Ecto neural progenitor cell (in vitro differentiated cells): ENCODE measurements at regions not wholly inside any gene's neighbourhood (a gene's known extent, or its start where the extent isn't known, plus 50 kb on each side); places are given as distances from the start of the nearest gene placed in this dataset.
"Not testable (repeated sequence)": the region's sequence is repeated elsewhere in the genome, so short reads cannot be mapped to it uniquely, and the experiment has no call there.

ENCODE experiments used
- DNase-seq: peaks from one replicate; pipeline ENCODE4 v3.0.0-alpha.2; 2018; ENCODE audit warnings: low spot score

DNA sequence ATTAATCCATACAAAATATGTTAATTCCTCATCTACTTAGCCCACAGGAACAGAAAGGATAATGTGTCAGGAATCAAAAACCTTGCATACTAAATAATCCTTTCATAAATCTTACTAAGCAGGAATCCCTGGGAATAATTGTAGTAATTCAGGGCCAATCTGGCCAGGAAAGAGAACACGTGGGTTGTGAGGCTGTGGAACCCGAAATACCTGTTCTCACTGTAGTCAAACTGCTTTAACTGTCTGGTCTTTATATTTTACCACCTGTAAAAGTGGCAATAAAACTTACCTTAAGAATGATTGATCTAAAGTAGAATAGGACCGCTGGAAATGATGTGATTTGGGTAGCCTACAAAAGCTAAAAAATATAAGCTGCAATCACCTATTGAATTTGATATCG, 1620.9 kb downstream of the STIM2 start:
- DNase-seq = no peak

DNA sequence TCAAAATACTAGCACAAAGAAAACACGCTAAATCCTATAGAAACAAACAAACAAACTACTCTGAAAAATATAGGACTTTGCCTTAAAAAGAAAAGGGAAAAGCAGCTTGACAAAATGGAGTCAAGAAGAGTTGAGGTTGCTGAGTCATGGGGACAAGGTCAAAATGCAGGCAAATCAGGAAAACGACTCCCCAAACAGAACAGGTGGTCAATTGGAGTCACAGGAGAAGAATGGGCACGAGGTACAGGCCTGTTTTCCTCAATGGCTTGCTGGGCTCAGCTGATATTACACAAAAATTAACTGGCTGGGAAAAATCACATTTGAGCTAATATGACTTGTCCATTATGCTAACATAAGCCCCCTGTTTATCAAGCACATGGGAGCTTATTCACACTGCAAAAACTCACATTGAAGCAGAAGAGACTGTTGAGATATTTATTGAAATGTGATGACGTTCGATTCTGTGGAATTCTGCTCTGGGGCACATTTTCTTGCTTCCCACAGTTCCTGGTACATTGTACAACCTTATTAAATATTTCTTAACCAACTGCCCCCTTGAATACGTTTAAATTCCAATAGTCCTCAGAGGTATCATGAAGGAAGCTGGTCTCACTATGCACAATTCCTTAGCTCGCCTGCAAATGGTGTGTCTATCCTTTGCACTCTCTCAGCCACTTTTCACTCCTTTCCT, 1622.1 kb downstream of the STIM2 start:
- no peak for DNase-seq

DNA sequence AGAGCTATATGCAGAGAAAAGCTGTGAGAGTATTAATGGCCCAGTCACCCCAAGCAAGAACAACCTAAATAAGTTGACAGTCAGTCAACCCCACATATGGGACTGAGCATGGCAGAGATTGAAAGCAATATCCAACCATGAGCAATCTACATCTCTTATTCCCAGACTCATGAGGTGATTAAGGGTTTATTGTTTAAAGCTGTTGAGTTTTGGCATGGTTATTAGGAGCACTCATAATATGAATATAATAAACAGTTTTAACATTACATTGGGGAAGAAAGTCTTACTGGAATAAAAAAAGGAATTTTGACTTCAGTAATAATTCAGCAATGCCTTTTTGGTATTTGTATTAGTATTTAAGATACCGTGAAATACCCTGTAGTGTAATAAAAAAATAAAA, 1627.4 kb downstream of the STIM2 start:
- no peak for DNase-seq

DNA sequence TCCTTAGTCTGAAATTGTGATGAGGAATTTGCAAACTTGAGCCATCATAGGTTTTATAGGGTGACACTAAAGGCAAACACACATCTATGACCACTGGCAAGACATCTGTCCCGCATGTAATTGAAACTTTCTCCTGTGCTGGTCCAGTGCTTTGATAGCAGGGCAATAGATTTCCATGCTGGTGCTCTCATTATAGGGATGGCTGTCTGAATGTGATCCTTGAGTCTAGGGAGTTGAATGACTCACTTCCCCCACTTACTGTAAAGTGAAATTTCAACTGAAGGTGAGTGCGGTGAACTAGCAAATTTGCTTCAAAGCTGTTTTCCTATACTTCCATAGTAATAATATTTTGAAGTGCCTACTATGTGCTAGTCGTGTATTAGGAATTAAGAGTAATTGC, 1630.0 kb downstream of the STIM2 start:
- DNase-seq = no peak

DNA sequence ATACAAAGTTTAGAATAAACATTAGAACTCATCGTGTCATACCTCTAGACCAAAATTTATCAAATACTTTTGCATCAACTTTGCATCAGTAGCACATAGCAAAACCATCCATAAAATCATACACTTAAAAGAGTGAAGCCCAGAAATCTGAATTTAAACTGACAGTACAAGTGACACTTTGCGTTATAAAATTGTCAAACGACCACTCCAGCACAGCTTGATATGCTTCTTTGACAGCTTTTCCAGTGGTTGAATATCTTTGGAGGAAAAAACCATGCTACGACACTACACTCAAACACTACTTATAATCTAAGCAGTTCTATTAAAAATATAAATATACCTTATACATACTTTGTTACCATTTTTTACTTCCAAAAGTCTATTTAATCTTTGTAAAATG, 1644.4 kb downstream of the STIM2 start:
- no peak for DNase-seq

DNA sequence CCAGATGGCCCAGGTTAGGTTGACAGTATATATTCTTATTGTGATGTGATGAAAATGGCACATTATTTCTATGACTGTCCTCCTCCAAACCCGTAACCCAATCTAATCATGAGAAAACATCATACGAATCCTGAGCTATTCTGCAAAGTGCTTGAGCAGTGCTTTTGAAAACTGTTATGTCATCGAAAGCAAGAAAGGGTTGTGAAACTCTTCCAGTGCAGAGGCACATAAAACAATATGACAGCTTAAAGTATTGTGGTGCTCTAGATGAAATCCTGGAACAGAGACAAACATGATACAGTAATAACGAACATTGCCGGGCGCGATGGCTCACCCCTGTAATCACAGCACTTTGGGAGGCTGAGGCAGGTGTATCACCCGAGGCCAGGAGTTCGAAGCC, 1648.0 kb downstream of the STIM2 start:
- DNase-seq = no peak

DNA sequence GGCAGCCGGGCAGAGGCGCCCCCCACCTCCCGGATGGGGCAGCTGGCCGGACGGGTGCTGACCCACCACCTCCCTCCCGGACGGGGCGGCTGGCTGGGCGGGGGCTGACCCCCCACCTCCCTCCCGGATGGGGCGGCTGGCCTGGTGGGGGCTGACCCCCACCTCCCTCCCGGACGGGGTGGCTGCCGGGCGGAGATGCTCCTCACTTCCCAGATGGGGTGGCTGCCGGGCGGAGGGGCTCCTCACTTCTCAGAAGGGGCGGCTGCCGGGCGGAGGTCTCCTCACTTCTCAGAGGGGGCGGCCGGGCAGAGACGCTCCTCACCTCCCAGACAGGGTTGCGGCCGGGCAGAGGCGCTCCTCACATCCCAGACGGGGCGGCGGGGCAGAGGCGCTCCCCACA, 1654.1 kb downstream of the STIM2 start:
- DNase-seq = not testable (repeated sequence)

DNA sequence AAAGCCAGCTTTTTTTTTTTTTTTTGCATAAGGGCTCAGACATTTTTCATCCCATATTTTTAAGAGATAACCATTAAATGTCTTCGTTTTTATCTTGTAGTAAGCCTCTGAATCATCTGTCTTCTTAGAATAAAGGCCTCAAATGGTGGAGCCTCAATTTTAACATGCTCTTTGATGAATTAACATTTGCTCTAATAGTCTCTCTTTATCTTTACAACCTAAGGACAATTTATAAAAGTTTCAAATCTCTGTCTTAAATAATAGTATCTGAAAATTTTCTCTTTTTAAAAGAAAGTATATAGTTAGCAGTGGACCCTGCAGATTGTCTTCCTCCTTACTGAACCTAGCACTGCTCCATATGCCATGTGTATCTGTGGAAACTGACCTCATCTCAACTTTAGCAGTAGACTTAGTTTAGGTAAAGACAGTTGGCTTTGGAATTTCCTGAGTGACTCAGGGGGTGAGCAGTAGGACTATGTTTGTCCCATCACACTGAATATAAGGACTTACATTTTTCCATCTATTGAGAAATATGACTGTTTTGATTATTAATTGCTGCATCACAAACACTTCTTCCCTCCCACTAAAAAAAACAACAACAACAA, 1658.0 kb downstream of the STIM2 start:
- no peak for DNase-seq

DNA sequence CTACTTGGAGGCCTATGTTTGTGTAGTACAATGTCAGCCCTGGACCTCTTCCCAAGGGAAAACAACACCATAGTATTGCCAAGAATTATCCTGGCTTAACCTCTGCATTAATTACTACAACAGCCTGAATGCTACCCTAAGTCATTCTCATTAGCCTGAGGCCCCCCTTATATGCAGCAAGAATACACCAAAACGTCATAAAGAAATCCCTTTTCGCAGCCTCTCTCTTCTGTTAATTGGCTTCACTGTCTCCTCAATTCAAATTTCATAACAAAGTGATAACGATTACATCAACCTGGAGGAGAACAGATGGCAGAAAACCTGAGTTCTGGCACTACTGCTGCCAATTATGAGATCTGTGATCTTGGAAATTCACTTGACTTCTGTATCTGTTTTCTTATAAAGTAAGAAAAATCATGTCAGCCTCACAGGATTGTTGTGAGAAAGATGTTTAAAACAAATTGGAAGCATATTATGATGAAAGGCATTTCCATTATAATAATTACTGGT, 1663.1 kb downstream of the STIM2 start:
- DNase-seq = no peak

DNA sequence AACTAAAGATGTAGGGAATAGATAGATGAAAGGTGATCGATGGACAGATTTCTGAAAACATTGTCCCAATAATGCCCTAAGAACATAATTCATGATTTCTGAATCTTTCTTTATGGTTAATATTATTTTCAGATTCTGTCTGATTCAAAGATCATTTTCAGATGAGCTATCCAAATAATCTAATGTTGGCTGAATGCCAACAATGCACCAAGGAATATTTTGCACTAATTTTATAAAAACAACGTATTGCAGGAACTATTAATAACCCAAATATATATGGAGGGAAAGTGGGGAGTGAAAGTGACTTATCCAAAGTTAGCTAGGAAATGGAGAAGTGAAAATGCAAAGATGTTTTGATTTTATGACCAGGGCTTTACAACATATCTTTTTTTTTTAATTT, 1675.5 kb downstream of the STIM2 start:
- no peak for DNase-seq

DNA sequence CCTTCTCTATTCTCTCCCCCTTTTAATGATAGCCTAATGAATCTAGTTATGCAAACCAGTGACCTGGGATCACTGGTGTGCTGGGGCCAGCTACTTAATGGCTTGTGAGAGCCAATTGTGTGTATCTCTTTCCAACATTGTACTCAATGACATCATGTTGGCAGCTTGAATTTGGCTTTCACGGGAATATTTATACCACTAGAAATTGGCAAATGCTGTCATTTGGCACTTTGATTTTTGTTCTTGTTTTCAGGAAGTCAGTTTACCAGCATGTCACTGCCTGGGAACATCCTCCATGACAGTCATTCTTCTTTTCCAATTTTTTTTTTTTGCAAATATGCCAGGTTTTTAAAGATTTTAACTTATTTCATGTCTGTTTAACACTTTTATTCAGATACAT, 1685.3 kb downstream of the STIM2 start:
- DNase-seq = no peak

DNA sequence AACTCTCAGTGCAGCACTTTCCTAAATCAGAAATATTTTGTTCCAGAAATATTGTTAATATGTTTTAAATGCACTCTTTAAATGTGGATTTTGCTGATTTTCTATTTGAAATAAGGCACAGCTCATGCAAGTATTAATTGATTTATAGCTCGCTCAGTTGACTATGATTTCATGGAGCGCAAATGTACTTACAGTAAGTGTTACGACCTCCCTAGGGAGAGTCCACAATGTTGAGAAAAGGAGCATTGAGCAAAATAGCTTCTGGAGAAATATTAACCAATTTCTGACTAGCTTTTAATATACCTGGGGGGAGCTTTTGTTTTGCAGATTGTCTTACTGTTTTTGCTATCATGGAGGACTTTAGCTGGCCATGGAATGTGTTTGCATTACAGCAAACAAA, 1687.5 kb downstream of the STIM2 start:
- no peak for DNase-seq

DNA sequence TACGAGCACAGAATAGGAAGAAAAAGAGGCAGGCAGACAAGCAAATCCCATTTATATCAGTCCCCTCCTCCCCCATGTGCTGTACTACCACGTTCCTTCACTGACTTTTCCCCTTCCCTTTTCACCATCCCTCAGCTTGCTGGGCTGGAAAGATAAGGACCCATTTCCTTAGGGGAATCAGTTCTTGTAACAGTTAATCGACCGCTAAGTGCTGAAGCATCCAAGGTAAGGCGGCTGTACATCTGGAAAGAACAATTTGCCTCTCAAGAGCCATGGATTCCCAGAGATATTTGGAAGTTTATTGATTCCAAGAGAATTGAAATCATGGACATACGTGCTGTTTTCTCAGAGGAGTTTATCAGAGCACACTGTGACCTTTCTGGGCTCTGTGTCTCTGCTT, 1688.0 kb downstream of the STIM2 start:
- DNase-seq = no peak

DNA sequence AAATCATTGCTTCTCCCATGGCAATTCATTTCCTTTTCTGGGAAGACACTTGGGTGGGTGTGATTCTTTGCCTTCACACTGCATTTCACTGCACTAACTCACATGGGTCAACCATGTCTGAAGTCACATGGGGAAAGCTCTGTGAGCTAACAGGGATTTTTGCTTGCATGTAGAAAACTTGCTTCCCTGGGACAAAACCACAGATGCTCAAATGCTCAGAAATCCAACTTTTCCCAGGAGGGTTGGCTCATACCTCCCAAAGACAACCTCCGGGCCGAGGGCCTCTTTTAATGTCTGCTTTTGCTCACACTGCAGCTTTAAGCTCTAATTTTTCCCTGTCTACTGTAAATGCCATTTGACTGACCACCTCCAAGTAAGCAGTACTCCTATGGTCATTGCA, 1695.2 kb downstream of the STIM2 start:
- DNase-seq = no peak

DNA sequence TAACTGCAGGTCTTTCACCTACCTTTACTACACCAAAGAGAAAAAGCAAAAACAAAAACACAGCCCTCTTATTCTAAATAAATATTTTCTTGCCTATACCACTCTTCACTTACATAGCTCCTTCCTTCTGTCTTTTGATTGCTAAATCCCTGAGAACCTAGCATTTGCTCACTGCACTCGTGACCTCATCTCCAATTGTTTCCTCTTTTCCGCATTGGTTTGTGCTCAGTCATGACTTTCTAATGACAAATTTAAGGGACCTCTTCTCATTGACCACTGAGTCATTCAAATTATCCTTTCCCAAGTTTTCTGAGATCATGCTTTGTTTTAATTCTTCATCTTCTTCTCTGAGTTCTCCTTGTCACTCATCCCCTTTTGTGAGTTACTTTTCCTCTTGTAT, 1697.1 kb downstream of the STIM2 start:
- no peak for DNase-seq

DNA sequence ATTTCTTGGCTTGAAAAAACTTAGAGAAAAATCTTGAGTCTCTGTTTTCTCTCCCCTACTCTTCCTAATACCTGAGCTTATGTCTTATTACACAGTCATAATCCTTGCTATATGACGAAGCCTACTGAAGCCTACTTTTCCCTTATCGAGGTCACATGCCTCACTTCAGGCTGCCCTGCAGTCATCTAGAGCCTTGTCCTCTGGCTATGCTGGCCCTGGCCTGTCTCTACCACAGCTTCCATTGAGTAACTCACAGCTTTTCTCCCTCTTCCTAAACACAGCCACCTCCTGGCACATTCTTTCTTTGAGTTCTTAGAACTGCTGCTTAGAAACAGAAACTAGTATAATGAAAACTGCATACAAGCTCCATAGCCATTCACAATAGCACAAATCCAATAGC, 1698.3 kb downstream of the STIM2 start:
- DNase-seq = no peak

DNA sequence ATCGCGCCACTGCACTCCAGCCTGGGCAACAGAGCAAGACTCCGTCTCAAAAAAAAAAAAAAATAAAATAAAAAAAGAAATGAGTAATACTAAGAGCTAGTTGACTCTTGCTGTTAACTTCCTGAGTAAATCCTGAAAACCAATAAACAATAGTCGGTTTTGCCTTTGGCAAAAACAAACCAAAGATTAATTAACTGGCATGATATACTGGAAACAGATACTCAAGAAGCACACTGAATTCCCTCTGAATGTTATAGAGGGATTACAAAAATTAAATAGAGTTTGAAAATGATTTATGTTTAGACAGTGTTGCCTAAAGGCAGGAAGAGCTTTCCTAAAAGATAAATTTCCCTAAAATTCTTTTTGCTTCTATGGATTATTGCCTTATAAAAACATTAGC, 1702.3 kb downstream of the STIM2 start:
- DNase-seq = no peak

DNA sequence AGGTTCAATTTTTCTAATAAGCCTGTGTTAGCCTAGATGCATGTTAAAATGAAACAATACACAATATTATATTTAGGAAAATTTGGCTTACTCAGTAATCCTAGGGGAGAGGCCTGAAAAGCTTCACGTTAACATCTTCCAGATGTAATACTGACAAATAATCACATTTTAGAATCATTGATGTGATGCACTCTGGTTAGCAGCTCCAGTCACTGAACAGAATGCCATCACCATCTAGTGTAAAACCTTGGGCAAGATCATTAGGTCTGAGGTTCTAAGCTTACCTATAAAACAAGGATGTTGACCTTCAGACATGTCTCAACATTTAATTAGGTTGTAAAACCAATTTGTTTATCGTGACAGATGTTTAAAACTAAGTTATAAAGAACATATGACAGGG, 1704.8 kb downstream of the STIM2 start:
- no peak for DNase-seq

DNA sequence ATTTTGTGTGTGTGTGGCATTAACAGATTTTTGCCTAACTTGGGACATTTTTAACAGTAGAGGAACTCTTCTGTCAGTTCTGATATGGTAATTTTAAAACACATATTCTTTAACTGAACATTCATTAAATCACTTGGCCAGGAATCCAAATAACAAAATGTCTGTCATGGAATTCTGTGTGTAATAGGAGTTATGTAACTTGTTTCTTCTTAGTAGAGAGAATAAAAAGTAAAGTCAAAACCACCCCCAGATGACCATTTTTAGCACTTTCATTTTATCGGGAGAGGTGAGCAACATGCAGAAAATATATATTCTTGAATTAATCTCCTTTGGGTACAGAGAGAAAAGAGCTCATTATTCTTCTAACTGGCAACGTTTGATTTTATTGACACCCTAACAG, 1740.3 kb downstream of the STIM2 start:
- DNase-seq = no peak

DNA sequence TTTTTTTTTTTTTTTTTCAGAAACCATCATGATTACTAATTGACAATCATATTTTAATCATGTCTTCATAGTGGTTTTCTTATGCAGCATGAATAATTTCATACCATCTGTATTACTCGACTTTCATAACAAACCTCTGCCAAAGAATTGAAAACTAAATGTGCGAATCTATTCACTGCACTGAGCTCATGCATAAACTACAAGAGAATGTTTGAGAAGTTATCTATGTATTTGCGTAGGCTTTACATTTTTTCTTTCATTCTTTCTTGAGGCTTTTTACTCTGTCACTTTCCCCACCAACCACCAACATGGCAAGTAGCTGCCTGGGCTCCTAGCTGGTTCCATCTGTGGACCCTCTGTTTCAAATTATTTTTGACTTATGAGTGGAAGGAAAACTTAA, 1761.0 kb downstream of the STIM2 start:
- no peak for DNase-seq

DNA sequence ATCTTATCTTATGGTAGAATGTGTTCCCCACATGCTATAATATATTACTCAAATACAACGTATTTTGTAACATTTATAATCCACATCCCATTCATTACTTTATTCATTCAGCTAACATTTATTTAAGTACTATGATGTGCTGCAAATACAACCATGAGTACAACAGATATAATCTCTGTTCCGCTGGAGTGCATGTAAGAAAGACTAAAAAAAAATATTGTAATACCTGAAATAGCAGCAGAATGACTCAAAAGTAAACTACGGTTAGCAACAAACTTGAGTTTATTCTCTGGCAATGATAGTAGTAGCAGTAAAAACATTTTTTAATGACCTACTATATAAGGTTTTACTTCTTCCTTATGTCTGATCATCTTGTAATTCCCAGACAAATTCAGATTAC, 1776.3 kb downstream of the STIM2 start:
- DNase-seq = no peak

DNA sequence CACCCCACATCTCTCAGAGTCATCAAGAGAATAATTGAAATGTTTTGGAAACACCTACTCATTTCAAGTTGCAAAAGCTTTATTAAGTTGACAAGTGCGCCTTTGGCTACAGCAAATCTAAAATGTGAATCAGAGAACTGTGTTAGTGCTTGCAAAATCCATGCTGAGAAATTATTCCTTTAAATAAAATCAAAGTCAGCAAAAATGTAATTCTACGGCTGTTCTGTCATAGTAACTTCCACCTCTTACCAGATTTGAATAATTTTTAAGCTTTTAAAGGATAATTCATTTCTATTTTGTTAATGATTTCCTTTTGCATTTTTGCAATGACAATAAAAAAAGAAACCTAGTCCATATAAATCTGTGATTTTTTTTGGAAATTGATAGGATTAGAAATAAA, 1779.1 kb downstream of the STIM2 start:
- no peak for DNase-seq

DNA sequence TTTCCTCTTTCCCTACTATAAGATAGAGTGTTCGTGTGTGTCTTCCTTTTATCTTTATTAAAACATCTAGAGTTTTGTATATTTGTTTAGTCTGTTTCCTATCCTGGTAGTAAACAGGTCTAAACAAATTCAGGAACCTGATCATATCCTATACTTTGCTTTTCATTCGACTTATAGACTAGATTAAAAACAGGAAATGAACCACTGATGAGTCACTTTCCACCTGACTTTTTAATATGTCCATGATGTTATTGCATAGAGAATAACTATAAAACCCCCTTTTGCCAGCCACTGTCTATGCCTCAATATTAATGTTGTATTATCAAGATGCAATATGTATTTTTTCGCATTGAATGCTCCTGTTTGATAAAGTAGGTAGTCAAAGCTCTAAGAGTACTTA, 1794.0 kb downstream of the STIM2 start:
- DNase-seq = no peak

DNA sequence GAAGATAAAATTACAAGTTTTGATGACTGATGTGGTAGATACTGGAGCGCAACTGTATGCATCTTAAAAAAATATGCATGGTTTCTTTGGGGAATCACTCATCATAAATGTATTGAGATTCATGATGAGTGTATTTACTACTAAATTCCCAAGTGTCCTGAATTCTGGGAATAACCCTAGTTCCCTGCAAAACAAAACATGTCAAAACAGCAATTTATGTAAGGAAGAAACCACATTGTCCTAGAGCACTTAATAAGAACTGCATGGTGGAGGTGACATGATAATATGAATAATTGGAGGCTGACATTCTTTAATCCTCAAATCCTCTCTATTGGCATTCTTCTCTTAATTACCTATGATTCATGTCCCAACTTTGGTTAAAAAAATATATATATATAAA, 1804.7 kb downstream of the STIM2 start:
- DNase-seq = no peak
